ENCODE measurements at regions not wholly inside any gene's neighbourhood (a gene's known extent, or its start where the extent isn't known, plus 50 kb on each side); places are given as distances from the start of the nearest gene placed in this dataset.

DNA sequence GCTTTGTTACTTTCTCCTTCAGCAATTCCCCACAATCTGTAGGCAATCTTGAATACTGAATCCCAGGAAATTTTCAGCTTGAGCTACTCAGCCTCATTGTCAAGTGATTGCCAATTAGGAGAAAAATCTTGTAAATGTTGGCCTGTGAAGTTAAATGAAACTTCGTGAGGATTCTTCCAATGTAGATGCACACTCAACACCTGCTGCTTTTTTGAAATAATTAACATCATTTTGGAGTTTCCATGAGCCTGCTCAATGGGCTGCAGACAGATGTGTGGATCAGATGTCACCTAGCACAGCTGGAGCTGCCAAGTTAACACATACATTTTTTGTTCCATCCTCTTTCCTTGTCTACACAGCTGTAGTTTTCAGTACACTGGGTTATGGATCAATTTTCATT, 645.6 kb upstream of the LUZP2 start:
- TF ChIP-seq, protein P1, sequence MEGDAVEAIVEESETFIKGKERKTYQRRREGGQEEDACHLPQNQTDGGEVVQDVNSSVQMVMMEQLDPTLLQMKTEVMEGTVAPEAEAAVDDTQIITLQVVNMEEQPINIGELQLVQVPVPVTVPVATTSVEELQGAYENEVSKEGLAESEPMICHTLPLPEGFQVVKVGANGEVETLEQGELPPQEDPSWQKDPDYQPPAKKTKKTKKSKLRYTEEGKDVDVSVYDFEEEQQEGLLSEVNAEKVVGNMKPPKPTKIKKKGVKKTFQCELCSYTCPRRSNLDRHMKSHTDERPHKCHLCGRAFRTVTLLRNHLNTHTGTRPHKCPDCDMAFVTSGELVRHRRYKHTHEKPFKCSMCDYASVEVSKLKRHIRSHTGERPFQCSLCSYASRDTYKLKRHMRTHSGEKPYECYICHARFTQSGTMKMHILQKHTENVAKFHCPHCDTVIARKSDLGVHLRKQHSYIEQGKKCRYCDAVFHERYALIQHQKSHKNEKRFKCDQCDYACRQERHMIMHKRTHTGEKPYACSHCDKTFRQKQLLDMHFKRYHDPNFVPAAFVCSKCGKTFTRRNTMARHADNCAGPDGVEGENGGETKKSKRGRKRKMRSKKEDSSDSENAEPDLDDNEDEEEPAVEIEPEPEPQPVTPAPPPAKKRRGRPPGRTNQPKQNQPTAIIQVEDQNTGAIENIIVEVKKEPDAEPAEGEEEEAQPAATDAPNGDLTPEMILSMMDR (IDR thresholded peaks at IDR 0.05): no peak
- no peaks in the 10 kb centered on the region for H3K9me3 Mint-ChIP-seq
- no peak overlapping the region for H3K27ac Mint-ChIP-seq
- no peaks in the 10 kb centered on the region for H3K36me3 Mint-ChIP-seq (ENCODE audit: low read depth)
- DNase-seq: no peak
- no peaks in the 10 kb centered on the region for H3K27me3 Mint-ChIP-seq (ENCODE audit: low read depth, poor library complexity)
- no peaks in the 10 kb centered on the region for H3K4me1 Mint-ChIP-seq
- no peak overlapping the region for H3K4me3 Mint-ChIP-seq

GRCh38 chr11:23856654-23857053, 640.2 kb upstream of the LUZP2 start:
- no peak overlapping the region for H3K4me3 Mint-ChIP-seq
- DNase-seq: no peak
- no peaks in the 10 kb centered on the region for H3K4me1 Mint-ChIP-seq
- H3K9me3 Mint-ChIP-seq: no peaks in the 10 kb centered on the region
- no peak overlapping the region for H3K27ac Mint-ChIP-seq
- H3K27me3 Mint-ChIP-seq (ENCODE audit: low read depth, poor library complexity): no peaks in the 10 kb centered on the region
- no peaks in the 10 kb centered on the region for H3K36me3 Mint-ChIP-seq (ENCODE audit: low read depth)
- TF ChIP-seq, protein P1 (IDR thresholded peaks at IDR 0.05): no peak

GRCh38 chr11:23859087-23859486, 637.8 kb upstream of the LUZP2 start:
- Mint-ChIP-seq H3K27ac (no peak overlapping the region), H3K4me3 (no peak overlapping the region)

GRCh38 chr11:23861615-23862014, 635.2 kb upstream of the LUZP2 start:
- Mint-ChIP-seq H3K9me3 (no peaks in the 10 kb centered on the region), H3K4me3 (no peak overlapping the region), H3K4me1 (no peaks in the 10 kb centered on the region), H3K36me3 (ENCODE audit: low read depth) (no peaks in the 10 kb centered on the region), H3K27ac (no peak overlapping the region), H3K27me3 (ENCODE audit: low read depth, poor library complexity) (no peaks in the 10 kb centered on the region)
- TF ChIP-seq, protein P1 (IDR thresholded peaks at IDR 0.05): no peak
- no peak for DNase-seq

More at GRCh38 chr11:23859087-23859486, 637.8 kb upstream of the LUZP2 start:
- DNase-seq: no peak
- no peaks in the 10 kb centered on the region for H3K9me3 Mint-ChIP-seq
- no peaks in the 10 kb centered on the region for H3K4me1 Mint-ChIP-seq
- no peaks in the 10 kb centered on the region for H3K27me3 Mint-ChIP-seq (ENCODE audit: low read depth, poor library complexity)
- H3K36me3 Mint-ChIP-seq (ENCODE audit: low read depth): no peaks in the 10 kb centered on the region
- TF ChIP-seq, protein P1 (IDR thresholded peaks at IDR 0.05): no peak

- no peak overlapping the region for H3K27ac Mint-ChIP-seq
- TF ChIP-seq, protein P1 (IDR thresholded peaks at IDR 0.05): no peak
- H3K27me3 Mint-ChIP-seq (ENCODE audit: low read depth, poor library complexity): no peaks in the 10 kb centered on the region
- no peak overlapping the region for H3K4me3 Mint-ChIP-seq
- peaks cover 4% of the 10 kb centered on the region for H3K9me3 Mint-ChIP-seq
- no peaks in the 10 kb centered on the region for H3K4me1 Mint-ChIP-seq
- no peaks in the 10 kb centered on the region for H3K36me3 Mint-ChIP-seq (ENCODE audit: low read depth)
- no peak for DNase-seq
Measured at GRCh38 chr11:23865341-23865975, 631.4 kb upstream of the LUZP2 start.

GRCh38 chr11:23866641-23867040, 630.2 kb upstream of the LUZP2 start:
- Mint-ChIP-seq H3K9me3 (peaks cover 4% of the 10 kb centered on the region), H3K27ac (no peak overlapping the region), H3K4me3 (no peak overlapping the region), H3K4me1 (no peaks in the 10 kb centered on the region), H3K27me3 (ENCODE audit: low read depth, poor library complexity) (no peaks in the 10 kb centered on the region), H3K36me3 (ENCODE audit: low read depth) (no peaks in the 10 kb centered on the region)
- TF ChIP-seq, protein P1 (IDR thresholded peaks at IDR 0.05): no peak
- DNase-seq: no peak
